ENCODE measurements at regions not wholly inside any gene's neighbourhood (a gene's known extent, or its start where the extent isn't known, plus 50 kb on each side); places are given as distances from the start of the nearest gene placed in this dataset.

- no peak overlapping the region for H3K4me3 ChIP-seq (ENCODE audit: control insufficient read depth, low read depth, low read length)
- TF ChIP-seq CTCF (IDR thresholded peaks at IDR 0.05; ENCODE audit: control insufficient read depth, insufficient read depth, low read depth, low read length, missing control alignments) = no peak
- DNase-seq (ENCODE audit: low read depth) = no peak
Measured at GRCh38 chr2:223500709-223501108, 101.5 kb downstream of the SCG2 start.

GRCh38 chr2:223501641-223502040 lies 100.5 kb downstream of the SCG2 start:
- no peak for TF ChIP-seq CTCF (IDR thresholded peaks at IDR 0.05; ENCODE audit: control insufficient read depth, insufficient read depth, low read depth, low read length, missing control alignments)
- H3K4me3 ChIP-seq (ENCODE audit: control insufficient read depth, low read depth, low read length) = no peak overlapping the region
- DNase-seq (ENCODE audit: low read depth) = no peak

GRCh38 chr2:223503746-223504145 lies 98.4 kb downstream of the SCG2 start:
- DNase-seq (ENCODE audit: low read depth) = no peak

GRCh38 chr2:223508372-223508771 lies 93.8 kb downstream of the SCG2 start:
- no peak overlapping the region for H3K4me3 ChIP-seq (ENCODE audit: control insufficient read depth, low read depth, low read length)
- no peak for TF ChIP-seq CTCF (IDR thresholded peaks at IDR 0.05; ENCODE audit: control insufficient read depth, insufficient read depth, low read depth, low read length, missing control alignments)
- DNase-seq (ENCODE audit: low read depth) = no peak

More at GRCh38 chr2:223503746-223504145, 98.4 kb downstream of the SCG2 start:
- no peak overlapping the region for H3K4me3 ChIP-seq (ENCODE audit: control insufficient read depth, low read depth, low read length)
- no peak for TF ChIP-seq CTCF (IDR thresholded peaks at IDR 0.05; ENCODE audit: control insufficient read depth, insufficient read depth, low read depth, low read length, missing control alignments)

- DNase-seq (ENCODE audit: low read depth) = no peak
- no peak overlapping the region for H3K4me3 ChIP-seq (ENCODE audit: control insufficient read depth, low read depth, low read length)
- TF ChIP-seq CTCF (IDR thresholded peaks at IDR 0.05; ENCODE audit: control insufficient read depth, insufficient read depth, low read depth, low read length, missing control alignments) = no peak
Measured at GRCh38 chr2:223510713-223511112, 91.4 kb downstream of the SCG2 start.

GRCh38 chr2:223511168-223511567 lies 91.0 kb downstream of the SCG2 start:
- H3K4me3 ChIP-seq (ENCODE audit: control insufficient read depth, low read depth, low read length) = no peak overlapping the region
- no peak for DNase-seq (ENCODE audit: low read depth)
- no peak for TF ChIP-seq CTCF (IDR thresholded peaks at IDR 0.05; ENCODE audit: control insufficient read depth, insufficient read depth, low read depth, low read length, missing control alignments)

Data from AG09309 (cell line).